ENCODE measurements at regions not wholly inside any gene's neighbourhood (a gene's known extent, or its start where the extent isn't known, plus 50 kb on each side); places are given as distances from the start of the nearest gene placed in this dataset.

- TF ChIP-seq POLR2A (IDR thresholded peaks at IDR 0.05; ENCODE audit: low read depth, low read length) (no peak), POLR2AphosphoS5 (IDR thresholded peaks at IDR 0.05; ENCODE audit: low read depth, low read length) (no peak), TAF1 (IDR thresholded peaks at IDR 0.05; ENCODE audit: low read depth, low read length) (no peak), SPI1 (IDR thresholded peaks at IDR 0.05; ENCODE audit: low read depth, low read length) (no peak)
Observed at GRCh38 chr5:174300941-174301761, 255.6 kb downstream of the NSG2 start.

All from GM12891 (cell line).